Activated T-cell treated with anti-CD3 and anti-CD28 coated beads for 48 hours (primary cell): ENCODE measurements at regions not wholly inside any gene's neighbourhood (a gene's known extent, or its start where the extent isn't known, plus 50 kb on each side); places are given as distances from the start of the nearest gene placed in this dataset.

ENCODE experiments used
- DNase-seq: peaks from one replicate; pipeline ENCODE4 v3.0.0-alpha.2; 2020; ENCODE audit warnings: low read depth

- no peak for DNase-seq
These were observed 52.3 kb upstream of the SNTG2 start for GRCh38 chr2:898319-898718.

GRCh38 chr2:897091-897490, 53.6 kb upstream of the SNTG2 start:
- DNase-seq: no peak

GRCh38 chr2:893311-893710, 57.3 kb upstream of the SNTG2 start:
- DNase-seq: no peak

DNA sequence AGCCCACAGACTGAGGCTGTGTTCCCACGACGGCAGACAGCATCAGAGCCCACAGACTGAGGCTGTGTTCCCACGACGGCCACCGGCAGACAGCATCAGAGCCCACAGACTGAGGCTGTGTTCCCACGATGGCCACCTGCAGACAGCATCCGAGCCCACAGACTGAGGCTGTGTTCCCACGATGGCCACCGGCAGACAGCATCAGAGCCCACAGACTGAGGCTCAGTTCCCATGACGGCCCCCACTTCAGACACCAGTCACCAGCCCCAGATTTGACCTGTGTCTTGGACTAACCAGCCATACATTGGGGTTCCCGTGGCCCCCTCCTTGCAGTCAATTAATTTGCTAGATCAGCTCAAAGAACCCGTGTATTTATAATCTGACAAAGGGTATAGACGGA, 57.8 kb upstream of the SNTG2 start:
- DNase-seq: no peak

GRCh38 chr2:892401-892800, 58.2 kb upstream of the SNTG2 start:
- no peak for DNase-seq

- DNase-seq: no peak
These were observed 58.9 kb upstream of the SNTG2 start for GRCh38 chr2:891734-892133.

GRCh38 chr2:890791-891190, 59.9 kb upstream of the SNTG2 start:
- DNase-seq: no peak

DNA sequence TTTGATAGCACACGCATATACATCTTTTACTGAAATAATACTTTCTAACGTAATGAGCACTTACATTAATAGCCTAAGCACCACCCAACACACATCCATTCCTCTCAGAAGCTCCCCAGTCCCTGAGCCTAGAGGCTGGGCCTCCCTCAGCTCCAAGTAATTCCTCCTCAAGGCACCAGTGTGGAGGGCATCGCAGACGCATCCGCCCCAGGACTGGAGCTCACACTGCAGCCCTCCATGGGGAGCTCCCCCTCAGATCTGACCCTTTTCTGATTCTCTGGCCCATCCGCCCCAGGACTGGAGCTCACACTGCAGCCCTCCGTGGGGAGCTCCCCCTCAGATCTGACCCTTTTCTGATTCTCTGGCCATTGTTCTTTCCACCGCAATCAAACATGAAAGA, 60.4 kb upstream of the SNTG2 start:
- DNase-seq: no peak

- no peak for DNase-seq
These were observed 61.6 kb upstream of the SNTG2 start for GRCh38 chr2:888906-889566.

DNA sequence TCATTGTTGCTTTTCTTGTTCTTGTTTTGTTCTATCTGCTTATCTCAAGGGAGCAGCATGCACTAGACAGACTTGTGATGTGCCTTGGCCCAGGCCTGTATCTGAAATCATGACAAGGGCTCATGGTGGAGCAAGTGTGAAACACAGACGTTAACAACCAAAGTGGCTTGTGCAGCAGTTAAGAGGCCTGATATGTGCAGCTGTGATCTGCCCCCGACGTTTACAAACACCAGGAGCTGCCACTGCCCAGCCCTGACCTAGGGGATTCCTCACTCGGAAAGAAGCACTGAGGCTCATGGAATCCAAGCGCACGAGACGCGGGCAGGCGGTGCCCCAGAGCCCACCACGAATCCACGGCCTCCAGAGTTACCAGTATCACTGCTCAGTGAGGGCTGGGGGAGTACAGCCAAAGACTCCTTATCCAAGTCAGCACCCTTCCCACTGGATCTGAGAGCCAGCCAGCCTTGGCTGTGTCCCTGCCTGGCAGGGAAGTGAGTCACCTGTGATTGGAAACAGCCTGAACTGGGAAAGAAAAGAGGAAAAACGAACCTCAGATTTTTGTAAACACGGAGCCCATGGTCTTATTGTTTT, 62.3 kb upstream of the SNTG2 start:
- DNase-seq: no peak

DNA sequence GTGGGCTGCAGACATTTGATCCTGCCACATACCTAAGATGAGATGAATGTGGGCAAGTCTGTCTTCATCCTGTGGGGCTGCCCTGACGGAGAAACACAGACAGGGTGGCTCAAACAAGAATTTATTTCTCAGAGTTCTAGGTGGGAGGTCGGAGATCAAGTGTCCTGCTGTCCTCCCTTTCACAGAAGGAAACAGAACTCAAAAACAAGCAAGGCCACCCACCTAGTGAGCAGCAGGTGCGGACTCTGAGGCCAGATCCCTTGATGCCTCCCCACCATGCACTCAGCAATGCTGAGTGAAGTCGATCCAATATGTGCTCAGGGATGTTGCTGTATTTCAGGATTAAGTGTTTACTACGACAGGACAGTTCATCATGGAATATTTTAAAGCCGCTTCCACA, 63.0 kb upstream of the SNTG2 start:
- DNase-seq: no peak

GRCh38 chr2:886072-887022, 64.3 kb upstream of the SNTG2 start:
- DNase-seq: no peak

DNA sequence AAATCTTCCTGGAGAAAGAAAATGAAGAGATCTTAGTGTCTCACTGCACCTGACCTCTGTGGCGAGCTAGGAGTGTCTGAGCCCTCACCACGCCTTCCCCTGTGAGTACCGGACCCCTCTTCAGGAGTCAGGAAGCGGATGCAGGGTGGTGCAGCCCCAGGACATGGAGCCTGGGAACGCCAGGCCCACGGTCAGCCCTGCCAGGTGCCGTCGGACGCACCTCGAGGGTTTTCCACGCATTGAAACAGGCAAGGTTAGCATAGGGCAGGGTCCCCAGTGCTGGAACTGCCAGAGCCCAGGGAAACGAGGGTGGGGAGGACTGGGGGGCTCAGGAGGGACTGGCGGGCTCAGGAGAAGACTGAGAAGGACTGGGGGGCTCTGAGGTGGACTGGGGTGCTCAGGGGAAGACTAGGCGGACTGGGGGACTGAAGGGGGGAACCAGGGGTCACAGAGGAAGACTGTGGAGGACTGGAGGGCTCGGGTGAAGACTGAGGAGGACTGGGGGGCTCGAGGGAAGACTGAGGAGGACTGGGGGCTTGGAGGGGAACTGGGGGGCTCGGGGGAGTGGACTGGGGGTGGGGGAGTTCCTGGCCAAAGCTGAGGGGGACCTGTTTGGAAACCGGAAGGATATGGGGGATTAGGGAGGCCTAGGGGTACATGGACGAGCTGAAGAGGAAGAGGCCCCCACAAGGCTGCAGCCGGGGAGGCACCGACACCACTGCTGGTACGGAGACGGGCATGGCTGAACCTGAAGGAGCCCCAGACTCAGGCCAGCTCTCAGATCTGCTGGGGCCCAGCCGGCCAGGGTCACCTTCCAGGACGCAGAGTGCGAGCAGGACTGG, 65.2 kb upstream of the SNTG2 start:
- no peak for DNase-seq

- DNase-seq: no peak
These were observed 66.6 kb upstream of the SNTG2 start for GRCh38 chr2:883803-884748.

DNA sequence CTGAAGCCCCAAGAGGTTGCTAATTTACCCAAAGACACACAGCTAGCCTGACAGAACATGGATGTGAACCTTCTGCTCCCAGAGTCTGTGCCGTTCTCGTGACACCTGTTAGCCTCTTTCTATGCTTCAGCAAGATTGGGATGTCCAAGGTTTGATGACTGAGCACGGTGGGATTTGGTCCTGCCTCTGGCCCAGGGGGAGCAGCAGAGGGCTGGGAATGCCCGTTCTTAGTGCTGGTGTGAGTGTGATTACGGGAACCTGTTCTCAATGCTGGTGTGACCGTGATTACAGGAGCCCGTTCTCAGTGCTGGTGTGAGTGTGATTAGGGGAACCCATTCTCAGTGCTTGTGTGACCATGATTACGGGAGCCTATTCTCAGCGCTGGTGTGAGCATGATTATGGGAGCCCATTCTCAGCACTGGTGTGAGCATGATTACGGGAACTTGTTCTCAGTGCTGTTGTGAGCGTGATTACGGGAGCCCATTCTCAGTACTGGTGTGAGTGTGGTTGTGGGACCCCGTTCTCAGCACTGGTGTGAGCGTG, 67.3 kb upstream of the SNTG2 start:
- no peak for DNase-seq

GRCh38 chr2:881204-881918, 69.3 kb upstream of the SNTG2 start:
- DNase-seq: no peak

GRCh38 chr2:880201-880970, 70.3 kb upstream of the SNTG2 start:
- DNase-seq: no peak

DNA sequence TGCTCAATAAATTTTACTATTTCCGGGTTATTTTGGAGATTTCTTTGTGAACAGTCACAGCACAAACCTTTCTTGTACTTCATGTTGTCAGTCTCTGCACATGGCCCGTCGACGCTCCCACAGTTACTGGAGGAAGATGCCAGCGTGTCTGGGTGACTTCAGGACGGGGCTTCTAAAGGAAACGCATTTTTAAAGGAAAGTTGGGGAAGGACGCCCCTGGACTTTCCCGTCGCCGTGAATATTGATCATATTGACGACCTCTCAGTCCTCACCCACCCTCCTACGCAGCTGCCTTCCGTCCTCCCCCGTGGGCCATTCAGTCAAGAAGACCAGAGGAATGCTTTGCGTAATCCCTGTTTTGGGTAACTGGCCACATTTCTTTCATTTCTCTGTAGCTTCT, 71.1 kb upstream of the SNTG2 start:
- DNase-seq: no peak

DNA sequence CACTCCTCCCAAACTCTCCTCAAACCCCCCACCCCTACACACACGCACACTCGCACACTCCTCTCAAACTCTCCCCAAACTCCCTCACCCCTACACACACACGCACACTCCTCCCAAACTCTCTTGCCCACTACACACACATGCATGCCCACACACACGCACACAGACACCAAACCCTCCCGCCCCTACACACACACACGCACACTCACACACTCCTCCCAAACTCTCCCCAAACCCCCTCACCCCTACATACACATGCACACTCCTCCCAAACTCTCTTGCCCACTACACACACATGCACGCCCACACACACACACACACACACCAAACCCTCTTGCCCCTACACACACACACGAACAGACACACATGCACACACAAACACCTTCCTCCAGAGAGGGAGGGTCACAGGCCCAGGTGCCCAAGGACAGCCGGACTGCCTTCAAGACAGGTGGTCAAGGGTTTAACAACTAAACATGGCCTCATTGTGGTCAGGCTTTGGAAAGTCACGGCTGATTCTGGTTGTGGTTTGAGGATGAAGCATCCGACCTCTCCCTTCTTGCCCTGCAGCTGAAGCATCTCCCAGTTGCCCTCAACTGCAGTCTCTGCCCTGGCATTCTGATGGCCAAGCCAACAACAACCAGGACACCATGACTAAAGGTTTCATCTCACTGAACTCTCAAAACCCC, 72.3 kb upstream of the SNTG2 start:
- no peak for DNase-seq
